Activated naive CD4-positive, alpha-beta T cell treated with anti-CD3 and anti-CD28 coated beads, Interleukin-2, amount 10 ng/mL, durations not matched to agents 7 days and 5 days (primary cell): ENCODE measurements at regions not wholly inside any gene's neighbourhood (a gene's known extent, or its start where the extent isn't known, plus 50 kb on each side); places are given as distances from the start of the nearest gene placed in this dataset.

ENCODE experiments used
- CTCF ChIA-PET: fragments of 350-600 bp; sonication (Branson Sonifier 250); formaldehyde crosslinking; loops from one replicate; lab custom pipeline; 2021; ENCODE audit warnings: antibody characterized with exemption; lab: Charles Lee
- DNase-seq: peaks from one replicate; pipeline ENCODE4 v3.0.0-alpha.2; 2020
- H3K27ac Mint-ChIP-seq: one replicate; pipeline ENCODE4 v1.8.0; 2021; ENCODE audit warnings: mild to moderate bottlenecking, moderate library complexity, mixed read lengths
- H3K27me3 Mint-ChIP-seq: one replicate; pipeline ENCODE4 v1.8.0; 2021; ENCODE audit warnings: mild to moderate bottlenecking, mixed read lengths
- H3K36me3 Mint-ChIP-seq: one replicate; pipeline ENCODE4 v1.8.0; 2021; ENCODE audit warnings: mixed read lengths
- H3K4me1 Mint-ChIP-seq: one replicate; pipeline ENCODE4 v1.8.0; 2021; ENCODE audit warnings: mixed read lengths
- H3K4me3 Mint-ChIP-seq: one replicate; pipeline ENCODE4 v1.8.0; 2021; ENCODE audit warnings: mild to moderate bottlenecking, moderate library complexity, mixed read lengths
- H3K9me3 Mint-ChIP-seq: one replicate; pipeline ENCODE4 v1.8.0; 2021; ENCODE audit warnings: mixed read lengths

- CTCF ChIA-PET: interaction anchor here (1.0 to 10.0 kb wide), 6 partner anchors 24 to 194 kb away, joined by 3 to 139 read pairs (median 4); no protein-coding TSS in a partner anchor
- Mint-ChIP-seq H3K4me3 (no peak overlapping the region), H3K9me3 (peaks cover 16% of the 10 kb centered on the region), H3K36me3 (peaks cover 3% of the 10 kb centered on the region), H3K27ac (no peak overlapping the region), H3K4me1 (no peaks in the 10 kb centered on the region), H3K27me3 (peaks cover 30% of the 10 kb centered on the region)
- DNase-seq: no peak
These were observed 116.6 kb downstream of the IRF8 start for GRCh38 chr16:86015606-86016005.

DNA sequence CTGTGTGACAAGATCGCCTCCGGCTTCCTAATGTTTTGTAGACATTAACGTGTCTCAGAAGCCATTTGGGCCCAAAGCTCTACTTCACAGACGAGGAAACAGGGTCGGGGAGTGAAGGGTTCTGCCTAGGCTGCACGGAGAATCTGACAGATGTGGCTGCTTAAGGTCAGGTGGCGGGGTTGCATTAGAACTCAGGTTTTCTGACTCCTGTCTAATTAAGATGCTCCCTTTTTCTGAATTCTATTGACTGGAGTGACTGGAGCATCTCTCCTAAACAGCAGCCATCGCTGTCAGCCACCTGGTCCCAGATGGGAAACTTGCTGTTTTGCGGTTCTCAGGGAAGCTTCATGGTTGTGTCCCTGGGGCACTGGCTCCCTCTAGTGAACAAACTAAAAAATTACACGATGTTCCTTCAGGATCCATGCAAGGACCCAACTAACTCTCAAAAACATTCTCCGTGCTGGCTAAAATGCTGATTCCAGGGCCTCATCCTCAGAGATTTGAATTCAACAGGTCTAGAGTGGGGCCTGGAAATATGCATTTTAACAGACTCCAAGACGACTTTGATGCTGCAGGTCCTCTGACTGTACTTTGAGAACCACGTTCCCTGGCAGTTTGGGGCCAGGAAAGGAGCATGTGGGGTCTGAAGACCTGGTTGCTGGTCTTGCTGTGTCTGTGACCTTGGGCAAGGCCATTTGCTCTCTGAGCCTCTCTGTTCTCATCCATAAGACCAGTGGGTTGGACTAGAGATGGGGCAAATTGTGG, 117.4 kb downstream of the IRF8 start:
- Mint-ChIP-seq H3K4me3 (no peak overlapping the region), H3K9me3 (peaks cover 18% of the 10 kb centered on the region), H3K27ac (no peak overlapping the region), H3K36me3 (peaks cover 3% of the 10 kb centered on the region), H3K4me1 (no peaks in the 10 kb centered on the region), H3K27me3 (peaks cover 37% of the 10 kb centered on the region)
- CTCF ChIA-PET: interaction anchor here (0.7 to 10.0 kb wide), 7 partner anchors 24 to 195 kb away, joined by 3 to 139 read pairs (median 4); no protein-coding TSS in a partner anchor
- peak; percentile 43 for DNase-seq

- H3K27me3 Mint-ChIP-seq: peaks cover 43% of the 10 kb centered on the region
- CTCF ChIA-PET: interaction anchor here (2.8 to 10.0 kb wide), 2 partner anchors 31 to 197 kb away, joined by 13 to 139 read pairs; no protein-coding TSS in a partner anchor
- peaks cover 3% of the 10 kb centered on the region for H3K36me3 Mint-ChIP-seq
- no peaks in the 10 kb centered on the region for H3K4me1 Mint-ChIP-seq
- peaks cover 18% of the 10 kb centered on the region for H3K9me3 Mint-ChIP-seq
- DNase-seq: no peak
- no peak overlapping the region for H3K4me3 Mint-ChIP-seq
- no peak overlapping the region for H3K27ac Mint-ChIP-seq
These were observed 119.1 kb downstream of the IRF8 start for GRCh38 chr16:86018071-86018470.

GRCh38 chr16:86018487-86018886, 119.5 kb downstream of the IRF8 start:
- peaks cover 21% of the 10 kb centered on the region for H3K9me3 Mint-ChIP-seq

GRCh38 chr16:86018941-86019340, 120.0 kb downstream of the IRF8 start:
- peaks cover 21% of the 10 kb centered on the region for H3K9me3 Mint-ChIP-seq

More at GRCh38 chr16:86018487-86018886, 119.5 kb downstream of the IRF8 start:
- peaks cover 3% of the 10 kb centered on the region for H3K36me3 Mint-ChIP-seq
- CTCF ChIA-PET: interaction anchor here (1.0 to 10.0 kb wide), 2 partner anchors 25 to 197 kb away, joined by 3 to 139 read pairs; no protein-coding TSS in a partner anchor
- no peak overlapping the region for H3K4me3 Mint-ChIP-seq
- no peak for DNase-seq
- peaks cover 43% of the 10 kb centered on the region for H3K27me3 Mint-ChIP-seq
- H3K27ac Mint-ChIP-seq: no peak overlapping the region
- no peaks in the 10 kb centered on the region for H3K4me1 Mint-ChIP-seq

DNA sequence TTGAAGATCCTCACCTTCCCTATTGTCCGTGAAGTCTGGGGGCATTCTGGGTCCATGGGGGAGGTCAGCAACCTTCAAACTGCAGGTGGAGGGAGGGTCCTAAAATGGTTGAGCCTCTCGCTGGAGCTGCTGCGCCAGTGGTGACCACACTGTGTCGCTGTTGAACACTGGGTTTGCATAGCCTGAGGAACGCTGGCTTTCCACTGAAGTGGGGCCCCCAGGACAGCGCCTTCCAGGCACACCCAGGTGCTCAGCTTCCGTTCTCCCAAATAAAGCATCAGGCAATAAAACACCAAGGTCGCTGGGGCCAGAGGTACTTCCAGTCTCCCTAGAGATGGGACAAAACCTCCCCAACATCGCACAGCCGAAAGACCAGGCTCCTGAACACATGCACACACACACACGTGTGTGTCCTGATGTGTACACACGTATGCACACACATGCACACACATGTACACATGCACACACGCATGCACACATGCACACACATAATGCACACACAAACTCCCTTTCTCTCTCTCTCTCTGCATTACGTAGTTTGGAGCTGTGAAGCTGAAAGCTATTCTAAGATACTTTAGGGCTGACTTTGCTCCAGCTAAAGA, 120.6 kb downstream of the IRF8 start:
- peaks cover 3% of the 10 kb centered on the region for H3K36me3 Mint-ChIP-seq
- H3K27ac Mint-ChIP-seq: no peak overlapping the region
- DNase-seq: no peak
- peaks cover 43% of the 10 kb centered on the region for H3K27me3 Mint-ChIP-seq
- CTCF ChIA-PET: interaction anchor here (1.0 to 10.0 kb wide), 2 partner anchors 24 to 198 kb away, joined by 3 to 139 read pairs; no protein-coding TSS in a partner anchor
- H3K4me1 Mint-ChIP-seq: no peaks in the 10 kb centered on the region
- no peak overlapping the region for H3K4me3 Mint-ChIP-seq
- H3K9me3 Mint-ChIP-seq: peaks cover 25% of the 10 kb centered on the region

More at GRCh38 chr16:86018941-86019340, 120.0 kb downstream of the IRF8 start:
- Mint-ChIP-seq H3K36me3 (peaks cover 3% of the 10 kb centered on the region), H3K27me3 (peaks cover 43% of the 10 kb centered on the region), H3K4me3 (no peak overlapping the region), H3K4me1 (no peaks in the 10 kb centered on the region), H3K27ac (no peak overlapping the region)
- CTCF ChIA-PET: interaction anchor here (1.0 to 10.0 kb wide), 2 partner anchors 25 to 198 kb away, joined by 3 to 139 read pairs; no protein-coding TSS in a partner anchor
- no peak for DNase-seq

- peaks cover 53% of the 10 kb centered on the region for H3K27me3 Mint-ChIP-seq
These were observed 122.0 kb downstream of the IRF8 start for GRCh38 chr16:86020971-86021370.

GRCh38 chr16:86022381-86022960, 123.5 kb downstream of the IRF8 start:
- H3K9me3 Mint-ChIP-seq: peaks cover 33% of the 10 kb centered on the region
- no peak overlapping the region for H3K27ac Mint-ChIP-seq
- no peak for DNase-seq
- no peaks in the 10 kb centered on the region for H3K4me1 Mint-ChIP-seq
- peaks cover 3% of the 10 kb centered on the region for H3K36me3 Mint-ChIP-seq
- no peak overlapping the region for H3K4me3 Mint-ChIP-seq
- H3K27me3 Mint-ChIP-seq: peaks cover 56% of the 10 kb centered on the region
- CTCF ChIA-PET: interaction anchor here (10.0 kb wide), 1 partner anchor 201 kb away, joined by 139 read pairs; no protein-coding TSS in a partner anchor

More at GRCh38 chr16:86020971-86021370, 122.0 kb downstream of the IRF8 start:
- no peak overlapping the region for H3K27ac Mint-ChIP-seq
- CTCF ChIA-PET: interaction anchor here (1.0 to 10.0 kb wide), 2 partner anchors 33 to 200 kb away, joined by 3 to 139 read pairs; no protein-coding TSS in a partner anchor
- peaks cover 3% of the 10 kb centered on the region for H3K36me3 Mint-ChIP-seq
- peaks cover 33% of the 10 kb centered on the region for H3K9me3 Mint-ChIP-seq
- H3K4me1 Mint-ChIP-seq: no peaks in the 10 kb centered on the region
- H3K4me3 Mint-ChIP-seq: no peak overlapping the region
- DNase-seq: no peak

DNA sequence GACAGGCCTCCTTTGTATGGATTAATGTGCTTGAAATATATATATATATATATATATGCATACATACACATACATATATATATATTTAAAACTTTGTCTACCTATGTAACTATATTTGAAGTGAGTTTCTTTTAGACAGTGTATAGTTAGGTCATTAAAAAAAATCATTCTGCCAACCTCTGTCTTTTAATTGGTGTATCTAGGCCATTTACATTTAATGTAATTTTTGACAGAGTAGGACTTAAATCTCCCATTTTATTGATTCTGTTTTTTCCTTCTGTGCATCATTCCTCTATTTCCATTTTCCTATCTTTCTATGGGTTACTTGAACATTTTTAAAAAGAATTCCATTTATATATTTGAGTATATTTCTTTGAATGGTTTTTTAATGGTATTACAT, 125.2 kb downstream of the IRF8 start:
- no peak for DNase-seq
- H3K36me3 Mint-ChIP-seq: peaks cover 3% of the 10 kb centered on the region
- CTCF ChIA-PET: interaction anchor here (0.6 to 10.0 kb wide), 2 partner anchors 203 to 1733 kb away, joined by 3 to 139 read pairs; no protein-coding TSS in a partner anchor
- peaks cover 51% of the 10 kb centered on the region for H3K27me3 Mint-ChIP-seq
- H3K9me3 Mint-ChIP-seq: peaks cover 31% of the 10 kb centered on the region
- no peaks in the 10 kb centered on the region for H3K4me1 Mint-ChIP-seq
- H3K4me3 Mint-ChIP-seq: no peak overlapping the region
- H3K27ac Mint-ChIP-seq: no peak overlapping the region

- H3K4me1 Mint-ChIP-seq: no peaks in the 10 kb centered on the region
- H3K4me3 Mint-ChIP-seq: no peak overlapping the region
- H3K9me3 Mint-ChIP-seq: peaks cover 21% of the 10 kb centered on the region
- no peak overlapping the region for H3K27ac Mint-ChIP-seq
- H3K27me3 Mint-ChIP-seq: peaks cover 44% of the 10 kb centered on the region
- H3K36me3 Mint-ChIP-seq: no peaks in the 10 kb centered on the region
- CTCF ChIA-PET: no interaction called here
- no peak for DNase-seq
These were observed 126.7 kb downstream of the IRF8 start for GRCh38 chr16:86025706-86026105.

DNA sequence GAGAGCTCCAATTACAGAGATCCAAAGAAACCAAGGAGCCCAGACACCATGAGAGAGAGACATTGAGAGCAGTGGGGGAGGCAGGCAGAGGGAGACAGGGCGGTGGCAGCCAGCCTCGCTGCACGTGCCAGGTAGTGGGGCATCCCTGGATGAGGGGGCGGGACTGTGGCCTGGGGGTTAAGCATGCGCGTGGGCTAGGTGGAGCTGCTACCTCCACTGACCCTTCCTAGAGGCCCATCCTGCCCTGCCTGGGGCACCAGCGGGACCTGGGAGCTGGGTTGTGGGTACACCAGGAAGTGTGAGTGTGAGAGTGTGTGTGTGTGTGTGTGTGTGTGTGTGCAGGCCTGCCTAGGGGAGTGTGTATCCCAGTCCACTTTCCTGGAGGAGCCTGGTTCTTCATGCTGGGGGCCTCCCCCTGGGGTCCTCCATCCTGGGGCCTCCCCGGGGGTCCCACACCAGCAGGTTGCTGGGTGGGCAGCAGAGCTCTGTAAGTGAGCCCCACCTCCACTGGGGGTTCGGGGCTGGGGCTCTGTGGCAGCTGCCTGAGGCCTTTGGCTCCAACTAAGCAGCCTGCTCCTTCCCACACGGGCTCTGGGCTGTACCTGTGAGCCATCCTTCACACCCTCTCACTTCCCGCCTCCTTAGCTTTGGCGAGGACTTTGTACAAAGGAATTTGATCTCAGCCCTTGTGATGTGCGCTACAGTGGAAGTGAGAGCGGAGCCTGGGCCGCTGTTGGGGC, 127.4 kb downstream of the IRF8 start:
- Mint-ChIP-seq H3K4me3 (no peak overlapping the region), H3K27ac (no peak overlapping the region), H3K4me1 (no peaks in the 10 kb centered on the region), H3K36me3 (no peaks in the 10 kb centered on the region), H3K27me3 (peaks cover 43% of the 10 kb centered on the region), H3K9me3 (peaks cover 19% of the 10 kb centered on the region)
- no peak for DNase-seq
- CTCF ChIA-PET: no interaction called here

DNA sequence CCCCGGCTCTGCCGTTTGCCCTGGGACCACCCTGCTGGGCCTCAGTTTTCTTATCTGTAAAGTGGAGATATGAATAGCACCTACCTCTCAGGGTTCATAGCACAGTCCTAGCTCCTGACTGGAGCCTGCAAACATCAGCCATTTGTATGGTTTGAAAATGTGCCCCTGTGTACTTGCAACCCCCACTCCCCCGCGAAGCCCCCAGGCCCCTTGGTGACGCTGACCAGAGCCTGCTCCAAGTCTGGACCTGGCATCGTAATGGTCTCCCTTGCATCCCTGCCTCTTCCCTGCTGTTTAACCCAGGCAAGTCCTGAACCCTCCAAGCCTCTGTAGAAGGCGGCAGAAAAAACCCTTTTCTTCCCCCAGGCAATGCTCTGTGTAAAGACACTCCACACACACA, 128.0 kb downstream of the IRF8 start:
- Mint-ChIP-seq H3K27ac (no peak overlapping the region), H3K9me3 (peaks cover 19% of the 10 kb centered on the region), H3K27me3 (peaks cover 42% of the 10 kb centered on the region), H3K4me3 (no peak overlapping the region), H3K36me3 (no peaks in the 10 kb centered on the region), H3K4me1 (no peaks in the 10 kb centered on the region)
- CTCF ChIA-PET: interaction anchor here (1.4 kb wide), 1 partner anchor 17 kb away, joined by 4 read pairs; no protein-coding TSS in a partner anchor
- DNase-seq: no peak

DNA sequence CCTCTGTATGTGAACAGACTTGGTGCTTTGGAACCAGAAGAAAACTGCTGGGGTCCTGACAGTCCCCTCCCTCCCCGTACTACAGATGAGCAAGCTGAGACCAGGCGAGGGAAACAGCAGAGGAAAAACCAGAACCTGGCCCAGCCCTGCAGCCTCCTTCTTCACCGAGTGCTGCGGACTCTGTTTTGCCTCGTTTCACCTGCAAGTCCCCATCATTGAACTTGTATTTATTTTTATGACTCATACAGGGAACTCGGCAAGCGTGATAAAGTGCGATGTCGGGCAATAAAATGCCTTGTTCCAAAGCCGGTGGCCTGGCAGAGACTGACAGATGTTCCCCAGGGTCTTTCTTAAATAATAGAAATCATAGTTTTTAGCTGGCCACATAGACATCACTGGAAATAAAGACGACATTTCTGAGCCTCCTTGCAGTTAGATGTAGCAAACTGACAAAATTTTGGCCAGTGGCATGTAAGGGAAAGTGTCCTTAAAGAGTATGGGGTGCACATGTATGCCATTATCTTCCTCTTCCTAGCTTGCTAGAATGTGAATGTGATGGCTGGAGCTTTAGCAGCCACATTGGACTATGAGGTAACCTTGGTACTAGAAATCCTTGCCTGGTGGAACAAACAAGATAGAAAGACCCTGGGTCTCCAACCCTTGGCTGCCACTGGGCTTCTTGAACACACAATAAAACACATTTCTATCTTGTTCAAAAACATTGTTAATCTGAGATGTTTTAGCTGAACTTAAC, 128.6 kb downstream of the IRF8 start:
- peaks cover 44% of the 10 kb centered on the region for H3K27me3 Mint-ChIP-seq
- CTCF ChIA-PET: interaction anchor here (1.4 kb wide), 1 partner anchor 17 kb away, joined by 4 read pairs; no protein-coding TSS in a partner anchor
- no peak for DNase-seq
- H3K4me1 Mint-ChIP-seq: no peaks in the 10 kb centered on the region
- H3K36me3 Mint-ChIP-seq: no peaks in the 10 kb centered on the region
- no peak overlapping the region for H3K27ac Mint-ChIP-seq
- H3K9me3 Mint-ChIP-seq: peaks cover 19% of the 10 kb centered on the region
- H3K4me3 Mint-ChIP-seq: no peak overlapping the region
